Immature natural killer cell (primary cell): ENCODE measurements at regions not wholly inside any gene's neighbourhood (a gene's known extent, or its start where the extent isn't known, plus 50 kb on each side); places are given as distances from the start of the nearest gene placed in this dataset.

Experiments used
- DNase-seq, 3 donors: peaks; one replicate each; pipeline ENCODE4 v3.0.0; 2022; ENCODE audit warnings: mixed read lengths in 1 of 3
- H3K27ac Mint-ChIP-seq, 6 donors: one replicate each; pipeline ENCODE4 v1.8.0; 2020; ENCODE audit warnings: mixed read lengths in 6 of 6, mild to moderate bottlenecking in 5 of 6, inconsistent platforms in 4 of 6, moderate library complexity in 3 of 6
- H3K27me3 Mint-ChIP-seq, 3 donors: one replicate each; pipeline ENCODE4 v1.8.0; 2020 to 2021; ENCODE audit warnings: low read depth in 3 of 3, mild to moderate bottlenecking in 3 of 3, mixed read lengths in 3 of 3, moderate library complexity in 3 of 3, inconsistent platforms in 1 of 3
- H3K36me3 Mint-ChIP-seq, 3 donors: one replicate each; pipeline ENCODE4 v1.8.0; 2020; ENCODE audit warnings: mixed read lengths in 3 of 3, inconsistent platforms in 2 of 3, mild to moderate bottlenecking in 2 of 3
- H3K4me1 Mint-ChIP-seq, 2 donors: one replicate each; pipeline ENCODE4 v1.8.0; 2020; ENCODE audit warnings: inconsistent platforms in 2 of 2, mild to moderate bottlenecking in 2 of 2, mixed read lengths in 2 of 2, moderate library complexity in 1 of 2
- H3K4me3 Mint-ChIP-seq, 5 donors: one replicate each; pipeline ENCODE4 v1.8.0; 2020; ENCODE audit warnings: mild to moderate bottlenecking in 5 of 5, mixed read lengths in 5 of 5, inconsistent platforms in 3 of 5, moderate library complexity in 3 of 5
- H3K9me3 Mint-ChIP-seq, 6 donors: one replicate each; pipeline ENCODE4 v1.8.0; 2020; ENCODE audit warnings: mild to moderate bottlenecking in 6 of 6, mixed read lengths in 6 of 6, inconsistent platforms in 4 of 6, moderate library complexity in 3 of 6

DNA sequence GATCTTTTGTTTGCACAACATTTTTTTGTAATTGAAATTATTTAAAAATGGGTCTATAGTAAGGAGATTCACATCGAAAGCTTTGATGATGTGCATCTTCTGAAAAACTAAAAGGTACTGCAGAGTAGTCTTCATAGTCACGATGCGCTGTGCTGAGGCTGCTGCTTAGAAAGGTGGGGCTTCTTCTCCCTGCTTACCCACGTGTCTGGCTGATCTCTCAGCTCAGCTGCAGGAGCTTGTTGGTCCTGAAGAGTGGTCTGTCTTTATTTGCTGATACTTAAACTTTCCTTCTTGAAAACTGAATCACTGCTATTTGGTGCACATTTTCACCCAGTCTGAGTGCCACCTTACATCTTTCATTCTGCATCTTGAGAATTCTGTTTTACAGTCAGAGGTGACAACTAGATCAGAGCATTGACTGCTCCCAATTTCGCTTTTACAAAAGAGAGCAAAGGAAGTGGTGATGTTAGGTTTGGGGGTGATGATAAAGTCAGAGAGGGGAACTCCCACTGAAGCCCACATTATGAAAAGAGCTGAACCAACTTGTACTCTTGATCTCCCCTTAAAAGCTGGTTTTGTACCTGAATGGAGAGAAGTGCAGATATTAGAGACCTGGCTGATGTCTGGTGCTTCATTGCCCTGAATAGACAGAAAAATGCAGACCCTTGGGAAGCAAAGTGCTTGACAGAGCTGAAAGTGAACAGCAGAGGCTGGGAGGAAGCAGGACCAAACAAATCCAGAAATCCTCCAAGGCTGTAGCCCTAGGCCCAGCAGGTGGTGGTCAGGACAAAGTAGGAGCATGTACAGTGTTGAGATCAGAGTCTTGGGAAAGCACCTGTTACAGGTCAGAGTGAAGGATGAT lies 984.5 kb downstream of the TSN start:
- Mint-ChIP-seq H3K4me3 (peak overlapping the region; percentile 37 to 72 (median 53)), H3K36me3 (no peaks in the 10 kb centered on the region), H3K9me3 (peaks cover 0 to 46% (median 5%) of the 10 kb centered on the region in 6 donors), H3K4me1 (peaks cover 0 to 25% of the 10 kb centered on the region in 2 donors), H3K27me3 (peaks cover 0 to 1% (median 0%) of the 10 kb centered on the region in 3 donors), H3K27ac (peak overlapping the region; percentile 50 to 90 (median 76))
- peak; percentile 2 to 8 (median 4) for DNase-seq

DNA sequence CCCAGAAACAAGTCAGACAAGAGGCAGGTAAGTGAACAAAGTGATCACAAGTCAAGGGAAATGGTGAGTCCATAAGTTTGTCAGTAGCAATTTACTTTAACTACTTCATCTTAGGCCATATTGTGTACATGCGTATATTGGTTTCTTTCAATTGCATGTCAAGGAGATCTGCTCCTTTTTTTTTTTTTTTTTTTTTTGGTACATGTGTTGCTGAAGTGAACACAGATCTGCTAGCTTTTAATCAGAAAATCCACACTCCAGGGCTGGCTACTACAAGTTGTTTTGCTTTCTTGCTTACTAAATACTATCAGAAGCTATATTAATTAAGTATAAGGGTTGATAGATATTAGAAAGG lies 985.1 kb downstream of the TSN start:
- DNase-seq, result no peak
- Mint-ChIP-seq H3K9me3 (peaks cover 0 to 40% (median 5%) of the 10 kb centered on the region in 6 donors), H3K27ac (peak overlapping the region in 5 of 6 donors; percentile 33 to 90 (median 81)), H3K36me3 (no peaks in the 10 kb centered on the region), H3K4me1 (peaks cover 0 to 25% of the 10 kb centered on the region in 2 donors), H3K27me3 (peaks cover 0 to 1% (median 0%) of the 10 kb centered on the region in 3 donors), H3K4me3 (peak overlapping the region; percentile 37 to 72 (median 53))

DNA sequence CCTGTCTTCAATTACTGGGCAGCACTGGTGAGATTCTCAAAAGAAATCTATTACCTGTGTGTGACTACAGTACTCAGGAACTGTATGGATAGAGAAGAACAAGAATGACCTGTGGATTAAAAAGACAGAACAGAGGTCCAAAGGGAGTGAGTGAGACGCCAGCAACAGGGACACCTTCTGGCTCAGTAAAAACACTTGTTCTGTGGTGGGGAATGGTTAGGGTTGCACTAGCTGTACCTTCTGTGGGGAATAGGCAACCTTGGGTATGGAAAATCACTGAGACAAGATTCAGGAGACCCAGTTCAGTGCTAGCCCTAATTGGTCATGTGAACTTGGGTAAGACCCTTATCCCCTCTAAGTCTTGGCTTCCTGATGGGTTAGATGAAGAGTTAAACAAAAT lies 986.0 kb downstream of the TSN start:
- Mint-ChIP-seq H3K4me3 (peak overlapping the region in 4 of 5 donors; percentile 3 to 72 (median 10)), H3K9me3 (peaks cover 0 to 38% (median 10%) of the 10 kb centered on the region in 6 donors), H3K36me3 (no peaks in the 10 kb centered on the region), H3K4me1 (peaks cover 0 to 25% of the 10 kb centered on the region in 2 donors), H3K27me3 (peaks cover 0 to 1% (median 0%) of the 10 kb centered on the region in 3 donors), H3K27ac (peak overlapping the region in 5 of 6 donors; percentile 11 to 87 (median 34))
- no peak for DNase-seq

DNA sequence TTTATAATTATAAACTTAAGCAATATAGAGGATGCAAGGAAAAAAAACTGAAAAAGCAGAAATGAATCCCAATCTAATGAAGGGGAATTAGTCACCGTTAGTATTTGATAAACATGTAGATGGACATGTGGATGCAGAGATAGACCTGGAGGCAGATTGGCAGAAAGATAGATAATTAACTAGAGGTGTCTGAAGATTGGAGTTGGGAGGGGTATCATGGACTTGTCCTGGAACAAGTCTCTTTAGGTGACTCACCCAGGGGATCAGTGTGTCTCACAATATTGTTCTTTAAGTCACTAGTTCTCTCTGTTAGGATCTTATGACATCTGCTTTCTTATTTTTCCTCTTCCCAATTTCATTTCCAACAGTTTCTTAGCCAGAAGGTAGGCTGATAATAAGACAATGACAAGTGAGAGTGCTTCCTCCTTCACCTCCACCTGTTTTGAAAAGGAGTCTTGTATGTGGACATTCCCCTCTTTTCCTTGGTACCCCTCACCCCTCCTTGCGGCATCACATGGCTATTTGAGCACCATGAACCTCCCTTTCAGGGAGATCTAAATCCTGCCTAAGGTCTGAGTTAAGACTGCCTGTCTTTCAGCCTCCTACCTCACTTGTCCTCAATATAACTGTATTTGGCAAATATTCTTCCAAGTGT lies 987.7 kb downstream of the TSN start:
- Mint-ChIP-seq H3K4me3 (peak overlapping the region in 1 of 5 donors; percentile 22), H3K36me3 (no peaks in the 10 kb centered on the region), H3K27ac (no peak overlapping the region), H3K4me1 (peaks cover 0 to 9% of the 10 kb centered on the region in 2 donors), H3K9me3 (peaks cover 0 to 39% (median 7%) of the 10 kb centered on the region in 6 donors), H3K27me3 (peaks cover 0 to 1% (median 0%) of the 10 kb centered on the region in 3 donors)
- no peak for DNase-seq

GRCh38 chr2:122745603-122746002 lies 990.2 kb downstream of the TSN start:
- Mint-ChIP-seq H3K27me3 (no peaks in the 10 kb centered on the region), H3K36me3 (no peaks in the 10 kb centered on the region)

GRCh38 chr2:122747670-122748069 lies 992.2 kb downstream of the TSN start:
- Mint-ChIP-seq H3K4me3 (no peak overlapping the region), H3K27me3 (no peaks in the 10 kb centered on the region), H3K36me3 (no peaks in the 10 kb centered on the region), H3K4me1 (no peaks in the 10 kb centered on the region), H3K9me3 (peaks cover 1 to 29% (median 8%) of the 10 kb centered on the region in 6 donors), H3K27ac (no peak overlapping the region)
- DNase-seq, result no peak

More at GRCh38 chr2:122745603-122746002, 990.2 kb downstream of the TSN start:
- no peak overlapping the region for H3K27ac Mint-ChIP-seq
- no peaks in the 10 kb centered on the region for H3K4me1 Mint-ChIP-seq
- H3K9me3 Mint-ChIP-seq, result peaks cover 0 to 37% (median 7%) of the 10 kb centered on the region in 6 donors
- DNase-seq, result no peak
- H3K4me3 Mint-ChIP-seq, result no peak overlapping the region

DNA sequence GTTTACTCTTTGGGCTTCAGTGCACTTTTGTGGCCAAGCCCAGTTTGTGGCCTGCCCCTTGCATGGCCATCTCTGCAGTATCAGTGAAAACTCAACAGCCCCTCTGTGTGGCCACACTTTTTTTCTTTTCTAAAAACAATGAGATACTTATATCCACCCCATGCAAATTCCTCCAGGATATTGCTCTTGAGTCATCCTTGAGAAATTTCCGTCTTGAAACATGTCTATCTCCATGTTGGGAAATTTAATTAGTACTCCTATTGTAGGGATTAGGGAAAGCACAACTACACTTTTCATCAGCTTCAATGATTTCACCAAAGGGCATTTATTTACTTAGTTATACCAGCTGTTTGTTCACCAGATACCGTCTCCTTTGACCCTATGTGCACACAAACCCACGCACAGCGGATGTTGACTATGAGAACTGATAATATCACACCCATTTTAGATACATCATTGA lies 993.1 kb downstream of the TSN start:
- no peak overlapping the region for H3K4me3 Mint-ChIP-seq
- peaks cover 0 to 21% (median 7%) of the 10 kb centered on the region in 6 donors for H3K9me3 Mint-ChIP-seq
- H3K27ac Mint-ChIP-seq, result no peak overlapping the region
- no peaks in the 10 kb centered on the region for H3K27me3 Mint-ChIP-seq
- DNase-seq, result no peak
- H3K36me3 Mint-ChIP-seq, result no peaks in the 10 kb centered on the region
- no peaks in the 10 kb centered on the region for H3K4me1 Mint-ChIP-seq

- peaks cover 0 to 19% (median 7%) of the 10 kb centered on the region in 6 donors for H3K9me3 Mint-ChIP-seq
- no peak overlapping the region for H3K27ac Mint-ChIP-seq
- H3K27me3 Mint-ChIP-seq, result no peaks in the 10 kb centered on the region
- no peak overlapping the region for H3K4me3 Mint-ChIP-seq
- H3K36me3 Mint-ChIP-seq, result no peaks in the 10 kb centered on the region
- peaks cover 0 to 3% of the 10 kb centered on the region in 2 donors for H3K4me1 Mint-ChIP-seq
- no peak for DNase-seq
Observed at GRCh38 chr2:122749405-122749804, 994.0 kb downstream of the TSN start.

- no peak overlapping the region for H3K27ac Mint-ChIP-seq
- H3K4me3 Mint-ChIP-seq, result no peak overlapping the region
- H3K36me3 Mint-ChIP-seq, result no peaks in the 10 kb centered on the region
- H3K9me3 Mint-ChIP-seq, result peaks cover 2 to 26% (median 10%) of the 10 kb centered on the region in 6 donors
- peaks cover 0 to 9% of the 10 kb centered on the region in 2 donors for H3K4me1 Mint-ChIP-seq
- no peak for DNase-seq
- no peaks in the 10 kb centered on the region for H3K27me3 Mint-ChIP-seq
Observed at GRCh38 chr2:122750095-122750494, 994.6 kb downstream of the TSN start.

- H3K36me3 Mint-ChIP-seq, result no peaks in the 10 kb centered on the region
- peaks cover 0 to 2% (median 0%) of the 10 kb centered on the region in 3 donors for H3K27me3 Mint-ChIP-seq
- H3K9me3 Mint-ChIP-seq, result peaks cover 4 to 32% (median 12%) of the 10 kb centered on the region in 6 donors
- H3K4me1 Mint-ChIP-seq, result peaks cover 0 to 9% of the 10 kb centered on the region in 2 donors
- no peak for DNase-seq
- H3K27ac Mint-ChIP-seq, result no peak overlapping the region
- H3K4me3 Mint-ChIP-seq, result no peak overlapping the region
Observed at GRCh38 chr2:122750808-122751207, 995.4 kb downstream of the TSN start.

DNA sequence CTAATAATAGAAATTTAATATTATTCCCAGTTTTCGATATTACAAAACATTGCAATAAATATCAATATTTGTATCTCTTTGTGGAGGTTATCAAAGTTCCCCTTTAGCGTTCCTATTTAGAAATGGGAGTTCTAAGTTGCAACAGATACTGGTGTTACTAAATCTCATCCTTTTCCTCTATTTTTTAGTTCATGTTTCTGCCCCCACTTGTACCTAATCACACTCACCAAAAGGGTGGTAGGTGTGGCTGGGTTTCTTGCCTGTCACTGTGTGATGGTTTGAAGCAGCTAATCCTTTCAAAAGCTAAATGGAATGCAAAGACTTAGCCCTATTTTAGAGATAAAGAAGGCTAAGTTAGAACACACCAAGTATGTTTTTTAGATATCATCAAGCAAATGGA lies 997.9 kb downstream of the TSN start:
- Mint-ChIP-seq H3K9me3 (peaks cover 4 to 36% (median 14%) of the 10 kb centered on the region in 6 donors), H3K4me3 (no peak overlapping the region), H3K27ac (no peak overlapping the region), H3K36me3 (no peaks in the 10 kb centered on the region), H3K27me3 (peaks cover 0 to 2% (median 0%) of the 10 kb centered on the region in 3 donors), H3K4me1 (peaks cover 0 to 9% of the 10 kb centered on the region in 2 donors)
- no peak for DNase-seq

- Mint-ChIP-seq H3K4me3 (peak overlapping the region in 2 of 5 donors; percentile 7), H3K36me3 (no peaks in the 10 kb centered on the region), H3K9me3 (peaks cover 4 to 32% (median 15%) of the 10 kb centered on the region in 6 donors), H3K27me3 (peaks cover 0 to 2% (median 0%) of the 10 kb centered on the region in 3 donors), H3K27ac (peak overlapping the region in 4 of 6 donors; percentile 1 to 75 (median 46)), H3K4me1 (peaks cover 0 to 9% of the 10 kb centered on the region in 2 donors)
- no peak for DNase-seq
Observed at GRCh38 chr2:122754561-122754960, 999.1 kb downstream of the TSN start.

- Mint-ChIP-seq H3K36me3 (no peaks in the 10 kb centered on the region), H3K9me3 (peaks cover 4 to 32% (median 16%) of the 10 kb centered on the region in 6 donors), H3K27me3 (peaks cover 0 to 2% (median 0%) of the 10 kb centered on the region in 3 donors), H3K4me1 (peaks cover 0 to 9% of the 10 kb centered on the region in 2 donors), H3K27ac (no peak overlapping the region), H3K4me3 (no peak overlapping the region)
- DNase-seq, result no peak
Observed at GRCh38 chr2:122755281-122755780, 999.9 kb downstream of the TSN start.
